Head of caudate nucleus (tissue), 42 donors: ENCODE measurements at regions not wholly inside any gene's neighbourhood (a gene's known extent, or its start where the extent isn't known, plus 50 kb on each side); places are given as distances from the start of the nearest gene placed in this dataset.

Experiments
- DNase-seq, 42 donors: peaks; one replicate each; pipeline versions ENCODE4 v3.0.0 to v3.0.0-alpha.2; 2020 to 2021; ENCODE audit warnings: mixed read lengths in 7 of 42
- intact Hi-C: fragments of 100-400 bp; cut with DNase I; formaldehyde crosslinking; loops from one replicate; pipeline ENCODE4 v1.15.0; 2022

GRCh38 chr7:118755067-118755625 is 530.6 kb downstream of the ANKRD7 start:
- DNase-seq = no peak
- intact Hi-C loops = no loop called here

GRCh38 chr7:118757066-118757465 is 532.6 kb downstream of the ANKRD7 start:
- DNase-seq = no peak
- intact Hi-C loops = no loop called here

GRCh38 chr7:118758582-118758981 is 534.1 kb downstream of the ANKRD7 start:
- intact Hi-C loops = no loop called here
- DNase-seq = no peak

- DNase-seq = no peak
- intact Hi-C loops = no loop called here
These were observed 535.4 kb downstream of the ANKRD7 start for GRCh38 chr7:118759921-118760320.

GRCh38 chr7:118762451-118762850 is 537.9 kb downstream of the ANKRD7 start:
- intact Hi-C loops = no loop called here
- no peak for DNase-seq

- intact Hi-C loops = no loop called here
- DNase-seq = no peak
These were observed 539.7 kb downstream of the ANKRD7 start for GRCh38 chr7:118764221-118764620.

- intact Hi-C loops = no loop called here
- no peak for DNase-seq
These were observed 547.2 kb downstream of the ANKRD7 start for GRCh38 chr7:118771672-118772071.

- intact Hi-C loops = no loop called here
- no peak for DNase-seq
These were observed 552.8 kb downstream of the ANKRD7 start for GRCh38 chr7:118777308-118777707.

- intact Hi-C loops = no loop called here
- no peak for DNase-seq
These were observed 568.2 kb downstream of the ANKRD7 start for GRCh38 chr7:118792682-118793081.

- intact Hi-C loops = no loop called here
- no peak for DNase-seq
These were observed 569.1 kb downstream of the ANKRD7 start for GRCh38 chr7:118793582-118793981.

- intact Hi-C loops = no loop called here
These were observed 569.9 kb downstream of the ANKRD7 start for GRCh38 chr7:118794419-118794818.

GRCh38 chr7:118801366-118801765 is 576.9 kb downstream of the ANKRD7 start:
- intact Hi-C loops = no loop called here
- no peak for DNase-seq

More at GRCh38 chr7:118794419-118794818, 569.9 kb downstream of the ANKRD7 start:
- DNase-seq = no peak

GRCh38 chr7:118802726-118803125 is 578.2 kb downstream of the ANKRD7 start:
- no peak for DNase-seq
- intact Hi-C loops = no loop called here

GRCh38 chr7:118826246-118826645 is 601.7 kb downstream of the ANKRD7 start:
- intact Hi-C loops = no loop called here
- no peak for DNase-seq

- no peak for DNase-seq
- intact Hi-C loops = no loop called here
These were observed 612.4 kb downstream of the ANKRD7 start for GRCh38 chr7:118836933-118837332.

GRCh38 chr7:118839515-118839914 is 615.0 kb downstream of the ANKRD7 start:
- no peak for DNase-seq
- intact Hi-C loops = no loop called here

- intact Hi-C loops = no loop called here
- no peak for DNase-seq
These were observed 619.0 kb downstream of the ANKRD7 start for GRCh38 chr7:118843456-118843855.

- intact Hi-C loops = no loop called here
- no peak for DNase-seq
These were observed 620.2 kb downstream of the ANKRD7 start for GRCh38 chr7:118844748-118845147.

GRCh38 chr7:118845791-118846190 is 621.3 kb downstream of the ANKRD7 start:
- intact Hi-C loops = no loop called here

GRCh38 chr7:118846977-118847376 is 622.5 kb downstream of the ANKRD7 start:
- no peak for DNase-seq
- intact Hi-C loops = no loop called here

More at GRCh38 chr7:118845791-118846190, 621.3 kb downstream of the ANKRD7 start:
- no peak for DNase-seq

- no peak for DNase-seq
- intact Hi-C loops = no loop called here
These were observed 630.8 kb downstream of the ANKRD7 start for GRCh38 chr7:118855290-118855689.

- intact Hi-C loops = no loop called here
- peak in 2 of 42 donors; percentile 18 to 35 for DNase-seq
These were observed 634.2 kb downstream of the ANKRD7 start for GRCh38 chr7:118858651-118859149.
